GM12872 (cell line): ENCODE measurements at regions not wholly inside any gene's neighbourhood (a gene's known extent, or its start where the extent isn't known, plus 50 kb on each side); places are given as distances from the start of the nearest gene placed in this dataset.

Experiments
- CTCF ChIP-seq: IDR thresholded peaks from 3 replicates; pipeline ENCODE4 v1.5.1; 2011; ENCODE audit warnings: low read depth, mild to moderate bottlenecking, low read length, moderate library complexity; ENCODE audit not compliant: insufficient read depth

- no peak for TF ChIP-seq CTCF
These were observed 424.7 kb upstream of the THBS1 start for GRCh38 chr15:39156166-39156565.

GRCh38 chr15:39156646-39157250 lies 424.1 kb upstream of the THBS1 start:
- TF ChIP-seq CTCF, result no peak

- TF ChIP-seq CTCF, result no peak
These were observed 423.0 kb upstream of the THBS1 start for GRCh38 chr15:39157882-39158281.

- TF ChIP-seq CTCF, result no peak
These were observed 421.0 kb upstream of the THBS1 start for GRCh38 chr15:39159833-39160232.

- no peak for TF ChIP-seq CTCF
These were observed 419.8 kb upstream of the THBS1 start for GRCh38 chr15:39161096-39161495.

GRCh38 chr15:39165020-39165706 lies 415.7 kb upstream of the THBS1 start:
- TF ChIP-seq CTCF, result no peak

GRCh38 chr15:39167164-39168058 lies 413.5 kb upstream of the THBS1 start:
- TF ChIP-seq CTCF, result no peak
